ENCODE measurements at regions not wholly inside any gene's neighbourhood (a gene's known extent, or its start where the extent isn't known, plus 50 kb on each side); places are given as distances from the start of the nearest gene placed in this dataset.

- H3K4me1 ChIP-seq (ENCODE audit: low read length) = no peaks in the 10 kb centered on the region
- no peaks in the 10 kb centered on the region for H3K9me3 ChIP-seq (ENCODE audit: insufficient read depth, low read length)
- H3K4me3 ChIP-seq (ENCODE audit: low read length) = no peak overlapping the region
- H3K36me3 ChIP-seq (replicated peaks; ENCODE audit: low read depth, low read length) = no peaks in the 10 kb centered on the region
- H4K20me1 ChIP-seq (ENCODE audit: insufficient read depth, low read length) = no peaks in the 10 kb centered on the region
- no peaks in the 10 kb centered on the region for H3K79me2 ChIP-seq (ENCODE audit: low read length)
- no peaks in the 10 kb centered on the region for H3K27me3 ChIP-seq (ENCODE audit: low read depth, low read length)
- H3K9ac ChIP-seq (ENCODE audit: low read length) = no peak overlapping the region
- H2AFZ ChIP-seq (ENCODE audit: low read depth, low read length) = no peak overlapping the region
- H3K4me2 ChIP-seq (ENCODE audit: low read length) = no peak overlapping the region
- no peak overlapping the region for H3K27ac ChIP-seq (ENCODE audit: low read length)
- TF ChIP-seq EZH2phosphoT487 (IDR thresholded peaks at IDR 0.05; ENCODE audit: low read depth) (no peak), CTCF (IDR thresholded peaks at IDR 0.05; ENCODE audit: low read depth, low read length) (no peak)
These were observed 240.2 kb upstream of the CNTNAP2 start for GRCh38 chr7:145876376-145876775.

GRCh38 chr7:145875267-145875666, 241.3 kb upstream of the CNTNAP2 start:
- TF ChIP-seq EZH2phosphoT487 (IDR thresholded peaks at IDR 0.05; ENCODE audit: low read depth) = no peak
- TF ChIP-seq CTCF (IDR thresholded peaks at IDR 0.05; ENCODE audit: low read depth, low read length) = no peak
- no peaks in the 10 kb centered on the region for H3K9me3 ChIP-seq (ENCODE audit: insufficient read depth, low read length)
- H3K9ac ChIP-seq (ENCODE audit: low read length) = no peak overlapping the region
- H3K4me2 ChIP-seq (ENCODE audit: low read length) = no peak overlapping the region
- no peaks in the 10 kb centered on the region for H4K20me1 ChIP-seq (ENCODE audit: insufficient read depth, low read length)
- no peaks in the 10 kb centered on the region for H3K27me3 ChIP-seq (ENCODE audit: low read depth, low read length)
- no peak overlapping the region for H2AFZ ChIP-seq (ENCODE audit: low read depth, low read length)
- no peak overlapping the region for H3K27ac ChIP-seq (ENCODE audit: low read length)
- H3K4me3 ChIP-seq (ENCODE audit: low read length) = no peak overlapping the region
- no peaks in the 10 kb centered on the region for H3K79me2 ChIP-seq (ENCODE audit: low read length)
- no peaks in the 10 kb centered on the region for H3K4me1 ChIP-seq (ENCODE audit: low read length)
- H3K36me3 ChIP-seq (replicated peaks; ENCODE audit: low read depth, low read length) = no peaks in the 10 kb centered on the region

GRCh38 chr7:145868935-145869334, 247.7 kb upstream of the CNTNAP2 start:
- TF ChIP-seq CTCF (IDR thresholded peaks at IDR 0.05; ENCODE audit: low read depth, low read length) (no peak), EZH2phosphoT487 (IDR thresholded peaks at IDR 0.05; ENCODE audit: low read depth) (no peak)
- H3K27me3 ChIP-seq (ENCODE audit: low read depth, low read length) = no peaks in the 10 kb centered on the region
- no peak overlapping the region for H2AFZ ChIP-seq (ENCODE audit: low read depth, low read length)
- H3K36me3 ChIP-seq (replicated peaks; ENCODE audit: low read depth, low read length) = no peaks in the 10 kb centered on the region
- no peak overlapping the region for H3K4me2 ChIP-seq (ENCODE audit: low read length)
- H3K4me1 ChIP-seq (ENCODE audit: low read length) = no peaks in the 10 kb centered on the region
- H3K79me2 ChIP-seq (ENCODE audit: low read length) = no peaks in the 10 kb centered on the region
- H3K9ac ChIP-seq (ENCODE audit: low read length) = no peak overlapping the region
- H4K20me1 ChIP-seq (ENCODE audit: insufficient read depth, low read length) = no peaks in the 10 kb centered on the region
- no peak overlapping the region for H3K4me3 ChIP-seq (ENCODE audit: low read length)
- H3K27ac ChIP-seq (ENCODE audit: low read length) = no peak overlapping the region
- peaks cover 11% of the 10 kb centered on the region; the same call in 1 of the 2 replicates for H3K9me3 ChIP-seq (ENCODE audit: insufficient read depth, low read length)

- H3K4me3 ChIP-seq (ENCODE audit: low read length) = no peak overlapping the region
- no peak overlapping the region for H3K27ac ChIP-seq (ENCODE audit: low read length)
- no peak overlapping the region for H2AFZ ChIP-seq (ENCODE audit: low read depth, low read length)
- TF ChIP-seq EZH2phosphoT487 (IDR thresholded peaks at IDR 0.05; ENCODE audit: low read depth) (no peak), CTCF (IDR thresholded peaks at IDR 0.05; ENCODE audit: low read depth, low read length) (no peak)
- H3K4me1 ChIP-seq (ENCODE audit: low read length) = no peaks in the 10 kb centered on the region
- no peaks in the 10 kb centered on the region for H3K36me3 ChIP-seq (replicated peaks; ENCODE audit: low read depth, low read length)
- H4K20me1 ChIP-seq (ENCODE audit: insufficient read depth, low read length) = no peaks in the 10 kb centered on the region
- no peak overlapping the region for H3K4me2 ChIP-seq (ENCODE audit: low read length)
- no peak overlapping the region for H3K9ac ChIP-seq (ENCODE audit: low read length)
- H3K27me3 ChIP-seq (ENCODE audit: low read depth, low read length) = no peaks in the 10 kb centered on the region
- H3K79me2 ChIP-seq (ENCODE audit: low read length) = no peaks in the 10 kb centered on the region
- peaks cover 2% of the 10 kb centered on the region; the same call in 1 of the 2 replicates for H3K9me3 ChIP-seq (ENCODE audit: insufficient read depth, low read length)
These were observed 254.4 kb upstream of the CNTNAP2 start for GRCh38 chr7:145862212-145862611.
